ENCODE measurements at regions not wholly inside any gene's neighbourhood (a gene's known extent, or its start where the extent isn't known, plus 50 kb on each side); places are given as distances from the start of the nearest gene placed in this dataset.

DNA sequence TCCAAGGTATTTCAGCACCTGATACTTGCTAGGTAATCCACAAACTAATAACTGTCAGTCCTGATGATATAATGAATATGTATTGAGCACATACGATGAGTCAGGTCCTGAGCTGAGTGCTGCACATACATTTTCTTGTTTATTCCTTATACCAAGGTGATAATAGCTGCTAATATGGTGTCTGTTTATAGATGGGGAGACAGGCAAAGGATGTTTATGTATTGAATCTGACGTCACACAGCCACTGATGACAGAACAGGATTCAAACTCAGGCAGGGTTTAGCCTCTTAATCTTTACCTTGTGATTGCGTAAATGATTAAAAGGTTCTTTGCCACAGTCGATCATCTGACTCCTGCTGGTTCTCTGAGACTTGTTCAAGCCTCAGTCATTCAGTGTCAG is 609.9 kb upstream of the CPEB2 start:
- no peak for TF ChIP-seq GATA2 (IDR thresholded peaks at IDR 0.05; ENCODE audit: low read depth, low read length)
- no peak for TF ChIP-seq GATA3 (IDR thresholded peaks at IDR 0.05; ENCODE audit: low read depth, low read length)

Data from SH-SY5Y (cell line).